ENCODE measurements at regions not wholly inside any gene's neighbourhood (a gene's known extent, or its start where the extent isn't known, plus 50 kb on each side); places are given as distances from the start of the nearest gene placed in this dataset.

- no peak for TF ChIP-seq CTCF (IDR thresholded peaks at IDR 0.05)
- TF ChIP-seq POLR2A (IDR thresholded peaks at IDR 0.05): no peak
Measured at GRCh38 chr5:102625928-102626327, 127.1 kb upstream of the SLCO6A1 start.

Measured in lower leg skin (tissue), 3 donors.